Posterior cingulate gyrus (tissue), 11 donors: ENCODE measurements at regions not wholly inside any gene's neighbourhood (a gene's known extent, or its start where the extent isn't known, plus 50 kb on each side); places are given as distances from the start of the nearest gene placed in this dataset.
"Not testable (repeated sequence)": the region's sequence is repeated elsewhere in the genome, so short reads cannot be mapped to it uniquely, and the experiment has no call there.

Source experiments
- DNase-seq, 10 donors: peaks; one replicate each; pipeline versions ENCODE4 v3.0.0 to v3.0.0-alpha.2; 2020 to 2021; ENCODE audit warnings: mixed read lengths in 3 of 10
- intact Hi-C: fragments of 100-400 bp; cut with DNase I; formaldehyde crosslinking; loops from one replicate; pipeline ENCODE4 v1.15.1; 2023

DNA sequence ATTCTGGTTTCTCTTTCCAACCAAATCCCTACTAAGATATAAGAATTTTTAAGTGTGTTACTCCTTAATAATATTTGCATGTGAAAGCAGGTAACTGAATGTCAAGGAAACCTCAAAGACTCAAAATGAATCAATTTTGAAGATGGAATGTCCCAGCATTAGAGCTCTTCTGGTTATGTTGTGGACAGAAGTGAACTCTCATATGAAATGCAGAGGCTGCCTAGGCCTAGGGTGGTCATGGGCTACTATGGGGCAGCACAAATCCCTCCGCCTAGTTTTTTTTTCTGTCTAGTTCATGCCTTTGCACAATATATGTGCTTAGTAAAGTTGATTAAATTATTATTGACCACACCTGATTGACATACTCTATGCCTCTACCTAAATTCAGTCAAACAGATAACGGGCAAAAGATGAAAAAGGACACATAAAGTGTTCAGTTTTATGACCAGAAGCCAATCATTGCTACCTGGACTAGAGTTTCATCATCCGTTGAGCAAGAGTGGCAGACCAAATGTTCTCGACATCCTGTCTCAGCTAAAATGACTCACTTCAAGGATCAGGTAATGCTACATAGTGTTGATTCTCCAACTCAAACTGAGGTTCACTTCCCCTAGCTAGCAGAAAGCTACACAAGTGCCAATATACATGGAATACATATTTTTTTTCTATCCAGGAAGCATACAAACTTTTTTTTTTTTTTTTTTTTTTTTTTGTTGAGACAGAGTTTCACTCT lies 1211.4 kb downstream of the VRK1 start:
- intact Hi-C loops, result no loop called here
- DNase-seq, result no peak

DNA sequence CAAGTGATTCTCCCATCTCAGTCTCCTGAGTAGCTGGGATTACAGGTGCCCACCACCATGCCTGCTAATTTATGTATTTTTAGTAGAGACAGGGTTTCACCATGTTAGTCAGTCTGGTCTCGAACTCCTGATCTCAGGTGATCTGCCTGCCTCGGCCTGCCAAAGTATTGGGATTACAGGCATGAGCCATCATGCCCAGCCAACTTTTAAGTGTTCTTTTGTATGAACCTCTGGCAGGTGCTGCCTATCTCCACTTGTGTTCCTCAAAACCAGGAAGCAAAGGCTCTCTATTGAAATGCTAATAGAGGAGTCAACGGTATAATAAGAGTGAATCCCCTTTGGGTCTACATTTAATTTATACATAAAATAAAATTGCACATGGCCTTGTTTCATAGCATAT lies 1212.0 kb downstream of the VRK1 start:
- intact Hi-C loops, DNase-seq: not testable (repeated sequence)

DNA sequence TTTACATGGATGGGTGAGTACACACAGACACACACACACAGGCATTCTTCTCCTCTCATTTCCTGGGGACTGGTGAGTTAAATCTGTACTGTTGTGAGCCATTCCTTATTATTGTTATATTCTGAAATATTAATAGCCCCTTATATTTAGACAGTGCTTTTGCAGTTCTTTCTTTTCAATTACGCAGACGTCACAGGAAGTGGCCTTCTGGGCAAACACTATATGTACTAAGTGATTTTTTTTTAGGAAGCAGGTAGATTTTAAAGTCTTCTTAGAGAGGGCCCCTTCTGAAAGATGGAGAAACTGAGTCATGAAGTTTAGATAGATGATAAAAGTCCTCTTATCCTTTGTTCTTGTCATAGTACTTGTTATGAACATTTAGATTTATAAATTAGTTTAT lies 1213.6 kb downstream of the VRK1 start:
- intact Hi-C loops, result no loop called here
- DNase-seq, result no peak

DNA sequence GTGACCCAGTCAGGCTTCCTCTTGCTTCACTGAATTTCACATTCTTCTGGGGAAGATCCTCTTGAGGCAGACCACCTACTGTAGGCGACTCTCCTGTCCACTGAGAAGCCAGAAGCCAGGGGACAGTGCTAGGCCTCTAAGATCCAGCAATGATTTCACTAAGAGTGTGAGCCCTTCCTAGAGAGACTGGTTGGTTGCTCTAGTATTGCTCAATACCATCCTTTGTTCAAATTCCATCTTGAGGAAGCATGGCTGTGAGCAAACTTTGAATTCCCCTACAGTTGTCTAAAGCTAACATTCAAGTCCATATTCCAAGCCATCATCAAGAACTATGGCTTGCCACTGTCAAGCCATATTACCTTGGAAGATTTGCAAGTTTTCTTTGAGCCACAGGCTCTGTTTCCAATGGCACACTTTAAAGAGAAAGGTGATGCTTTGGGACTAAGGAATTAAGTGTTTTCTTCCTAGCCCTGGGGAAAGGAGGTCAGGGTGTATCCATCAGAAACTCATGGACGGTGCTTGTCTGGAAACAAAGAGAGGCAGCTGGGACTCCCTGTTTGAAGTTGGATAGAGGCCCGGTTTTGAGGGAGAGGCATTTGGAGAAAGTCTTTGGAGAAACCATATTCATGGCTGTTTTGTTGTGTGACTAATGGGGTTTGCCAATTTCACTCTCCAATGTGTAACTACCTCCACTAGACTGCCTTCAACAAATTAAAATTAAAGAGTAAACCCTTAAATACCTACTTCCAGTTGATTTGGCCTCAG lies 1217.9 kb downstream of the VRK1 start:
- intact Hi-C loops, result no loop called here
- DNase-seq, result no peak

DNA sequence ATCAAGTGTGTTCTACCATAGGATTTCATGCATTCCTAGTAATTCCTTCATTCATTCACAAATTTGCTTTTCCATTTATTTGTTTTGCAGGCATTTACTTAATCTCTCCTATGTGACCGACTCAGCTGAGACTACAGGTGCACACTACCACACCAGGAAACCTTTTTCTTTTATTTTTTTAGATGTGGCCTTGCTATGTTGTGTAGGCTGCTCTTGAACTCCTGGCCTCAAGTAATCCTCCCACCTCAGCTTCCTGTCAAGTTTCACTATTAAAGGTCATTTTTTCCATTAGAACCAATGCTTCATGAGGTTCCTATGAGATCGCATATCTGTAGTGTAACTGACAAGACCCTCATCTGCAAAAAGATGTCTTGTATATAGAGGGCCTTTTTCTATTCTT lies 1218.7 kb downstream of the VRK1 start:
- intact Hi-C loops, result no loop called here

DNA sequence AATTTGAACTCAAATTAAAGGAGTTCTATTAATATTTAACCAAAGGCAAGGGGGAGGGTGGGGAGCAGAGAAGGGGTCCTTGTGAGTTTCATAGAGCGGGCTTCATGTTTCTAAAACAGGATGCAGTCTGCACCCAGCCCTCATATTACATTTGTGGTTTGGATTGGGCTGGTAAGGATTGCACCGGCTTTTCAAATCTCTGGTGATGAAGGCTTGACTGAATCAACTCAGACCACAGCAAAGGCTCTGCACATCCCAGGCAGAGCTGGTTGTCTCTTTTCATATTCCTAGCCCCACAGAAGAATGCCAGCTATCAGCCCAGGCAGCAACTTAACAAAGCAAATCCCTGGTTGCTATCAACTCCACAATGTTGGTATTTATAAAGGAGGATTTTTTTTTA lies 1221.4 kb downstream of the VRK1 start:
- DNase-seq, result no peak
- intact Hi-C loops, result no loop called here

More for the DNA sequence above, 1218.7 kb downstream of the VRK1 start:
- DNase-seq, result no peak

DNA sequence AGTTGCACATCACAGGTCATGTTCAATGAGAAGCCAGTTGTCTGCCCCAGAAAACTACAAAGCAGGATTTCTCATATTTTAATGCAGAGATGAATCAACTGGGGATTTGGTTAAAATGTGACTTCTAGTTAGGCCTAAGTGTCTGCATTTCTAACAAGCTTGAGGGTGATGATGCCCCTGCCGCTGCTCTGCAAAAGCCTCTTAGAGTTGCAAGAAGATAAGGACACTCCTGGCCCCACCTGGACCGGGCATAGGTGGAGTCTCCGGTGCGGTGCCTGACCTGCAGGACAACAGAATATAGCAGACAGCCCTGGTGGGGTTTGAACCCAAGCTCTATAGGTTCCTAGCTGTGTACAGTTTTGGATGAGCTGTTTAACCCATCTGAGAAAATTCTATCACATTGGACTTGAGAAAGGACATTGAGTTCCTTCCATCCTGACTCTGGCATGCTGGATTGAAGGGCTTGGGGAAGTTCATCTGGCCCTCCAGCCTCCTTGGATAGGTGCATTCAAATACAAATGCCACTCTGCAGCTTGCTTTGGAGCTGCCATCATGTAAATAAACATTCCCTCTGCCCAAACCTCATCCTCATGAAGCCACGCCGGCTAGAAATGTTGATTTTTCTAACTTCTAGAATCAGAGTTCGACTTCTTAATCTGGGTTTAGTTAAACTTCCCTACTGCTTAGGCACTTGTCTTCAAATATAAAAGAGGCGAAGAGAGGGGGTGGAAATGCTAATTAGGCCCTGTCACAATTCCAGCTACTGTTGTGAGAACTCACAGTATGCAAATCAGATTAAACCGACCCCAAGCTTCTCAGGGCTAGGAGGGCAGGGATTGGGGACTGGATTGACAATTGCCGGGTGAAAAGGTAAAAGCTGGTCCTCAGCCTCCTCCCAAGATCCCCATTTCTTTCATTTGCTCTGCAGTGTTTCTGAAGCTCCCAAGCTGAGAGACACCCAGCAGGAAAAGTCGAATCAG lies 1225.6 kb downstream of the VRK1 start:
- DNase-seq, result peak in 1 of 10 donors; percentile 77
- intact Hi-C loops, result no loop called here

DNA sequence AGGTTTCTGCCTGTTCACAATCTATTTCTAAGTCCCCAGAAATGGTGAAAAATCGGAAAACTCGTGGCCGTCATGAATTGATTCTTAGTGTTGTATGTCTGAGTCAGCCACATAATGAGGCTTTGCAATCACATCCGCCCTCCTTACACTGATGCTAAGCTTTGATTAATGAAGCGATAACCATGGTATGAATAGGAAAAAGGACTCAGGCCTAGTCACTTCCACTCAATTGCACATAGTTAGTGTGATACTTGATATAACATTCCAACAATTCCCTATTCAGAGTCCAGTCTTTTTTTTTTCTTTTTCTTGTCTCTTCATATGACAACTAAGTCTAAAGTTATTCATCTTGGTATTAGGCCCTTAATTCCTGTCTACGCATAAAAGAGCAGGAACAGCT lies 1231.0 kb downstream of the VRK1 start:
- DNase-seq, result no peak
- intact Hi-C loops, result no loop called here

DNA sequence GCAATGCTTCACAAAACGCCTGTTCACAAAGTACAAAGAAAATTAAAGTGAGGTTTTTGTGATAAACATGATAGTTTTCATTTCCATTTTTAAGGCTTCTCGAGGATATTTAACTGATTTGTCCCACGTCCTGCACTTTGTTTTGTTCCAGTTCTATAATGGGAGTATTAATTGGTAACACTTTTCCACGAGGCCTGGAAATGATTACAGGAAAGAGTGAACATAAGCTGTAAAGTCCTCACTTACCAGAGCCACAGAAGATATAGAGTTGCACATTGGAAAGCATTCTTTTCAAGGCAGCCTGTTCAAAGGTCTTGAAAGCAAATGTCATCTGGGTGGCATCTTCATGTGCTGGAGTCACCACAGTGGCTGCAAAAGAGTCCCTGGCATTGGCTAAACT lies 1236.6 kb downstream of the BCL11B start:
- intact Hi-C loops, result no loop called here
- DNase-seq, result no peak

DNA sequence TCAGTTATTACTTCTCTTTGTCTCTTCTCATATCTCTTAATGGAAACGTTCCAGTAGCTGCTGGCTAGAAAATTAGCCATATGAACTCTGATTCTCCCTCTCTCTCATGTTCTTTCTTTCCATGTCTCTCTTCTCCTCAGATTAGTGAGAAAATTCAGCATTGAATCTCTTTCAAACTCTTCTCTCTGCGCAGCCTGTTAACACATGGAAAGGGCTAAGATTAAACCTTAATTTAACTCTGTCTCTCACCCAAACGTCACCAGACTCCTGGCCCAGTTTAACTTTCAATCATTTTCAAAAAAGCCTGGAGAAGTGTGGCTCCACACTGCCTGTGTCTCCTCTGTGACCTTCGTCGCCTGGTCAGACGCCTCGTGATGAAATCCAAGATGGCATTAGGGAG lies 1234.2 kb downstream of the BCL11B start:
- DNase-seq, result no peak
- intact Hi-C loops, result no loop called here

DNA sequence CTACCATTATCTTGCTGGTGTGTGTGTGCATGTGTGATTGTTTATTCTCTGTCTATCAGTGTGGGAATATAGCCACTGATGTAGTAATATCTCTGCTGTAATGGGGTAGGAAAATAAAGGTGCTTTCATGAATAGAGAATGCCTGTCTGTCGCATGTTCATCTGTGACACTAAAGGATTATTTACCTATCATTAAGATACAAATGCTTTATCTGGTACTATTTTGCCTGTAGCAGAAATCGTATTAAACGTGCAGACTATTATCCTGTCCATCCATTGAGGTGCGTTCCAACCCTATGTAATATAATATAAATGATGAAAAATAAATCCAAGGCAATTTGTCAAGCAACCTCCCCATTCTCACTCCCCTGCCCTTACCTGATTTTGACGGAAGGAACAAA lies 1215.1 kb downstream of the BCL11B start:
- no peak for DNase-seq
- intact Hi-C loops, result no loop called here

DNA sequence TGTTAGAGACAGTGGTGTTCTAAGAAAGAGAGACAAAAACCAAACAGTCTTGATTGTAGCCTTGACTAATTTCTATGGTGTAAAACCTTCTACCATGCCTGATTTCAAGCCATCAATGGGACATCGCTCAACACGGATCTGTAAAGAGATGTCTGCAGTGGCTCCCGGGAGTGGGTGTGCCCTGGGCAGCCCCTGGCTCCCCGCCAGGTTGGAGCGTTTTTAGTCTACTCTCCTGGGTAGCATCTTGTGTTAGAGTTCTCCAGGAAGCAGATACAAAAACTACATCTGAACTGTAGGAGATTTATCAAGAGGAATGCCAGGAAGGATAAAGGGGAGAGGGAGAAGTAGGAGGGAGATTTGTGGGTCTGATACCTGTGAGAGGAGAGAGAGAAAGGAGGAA lies 1212.9 kb downstream of the BCL11B start:
- DNase-seq, result peak in 1 of 10 donors; percentile 75
- intact Hi-C loops, result no loop called here

DNA sequence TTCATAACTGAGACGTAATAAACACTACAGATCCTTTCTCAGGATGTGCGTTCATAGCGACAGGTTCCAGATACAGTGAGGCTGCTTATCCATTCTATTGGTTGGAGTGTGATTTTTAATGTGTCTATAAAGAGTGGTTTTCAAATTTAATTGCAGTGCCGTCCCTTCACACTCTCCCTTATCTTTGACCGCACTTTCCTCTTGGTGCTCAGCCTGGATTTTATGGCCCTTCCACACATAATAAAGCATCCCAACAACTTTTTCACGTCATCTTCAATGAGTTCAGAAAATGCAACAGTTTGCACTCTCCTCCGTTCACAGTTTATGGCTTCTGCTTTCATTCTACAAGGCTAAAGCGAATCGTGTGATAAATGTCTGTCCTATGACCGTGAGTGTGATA lies 1209.9 kb downstream of the BCL11B start:
- no peak for DNase-seq
- intact Hi-C loops, result no loop called here

DNA sequence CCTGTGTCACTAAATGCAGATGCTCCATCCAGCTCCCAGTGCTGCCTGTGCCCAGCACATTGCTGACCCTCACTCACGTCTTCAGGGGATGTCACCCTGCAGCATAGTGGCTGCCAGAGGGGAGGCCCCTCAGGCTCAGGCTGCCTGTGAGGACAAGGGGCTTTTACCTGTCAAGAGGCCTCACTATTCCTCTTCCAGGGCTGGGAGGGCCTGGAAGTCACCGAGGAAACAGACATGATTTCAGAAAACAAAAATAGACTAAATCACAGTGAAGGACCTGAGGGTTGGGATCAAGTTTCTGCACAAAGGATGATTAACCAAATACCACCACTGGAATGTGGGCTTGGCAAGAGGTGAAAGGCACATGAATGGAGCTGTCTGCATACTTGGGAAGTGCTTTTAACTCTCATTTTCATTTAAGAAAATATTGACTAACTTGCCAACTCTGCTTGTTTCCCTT lies 1202.3 kb downstream of the BCL11B start:
- no peak for DNase-seq
- intact Hi-C loops, result no loop called here

DNA sequence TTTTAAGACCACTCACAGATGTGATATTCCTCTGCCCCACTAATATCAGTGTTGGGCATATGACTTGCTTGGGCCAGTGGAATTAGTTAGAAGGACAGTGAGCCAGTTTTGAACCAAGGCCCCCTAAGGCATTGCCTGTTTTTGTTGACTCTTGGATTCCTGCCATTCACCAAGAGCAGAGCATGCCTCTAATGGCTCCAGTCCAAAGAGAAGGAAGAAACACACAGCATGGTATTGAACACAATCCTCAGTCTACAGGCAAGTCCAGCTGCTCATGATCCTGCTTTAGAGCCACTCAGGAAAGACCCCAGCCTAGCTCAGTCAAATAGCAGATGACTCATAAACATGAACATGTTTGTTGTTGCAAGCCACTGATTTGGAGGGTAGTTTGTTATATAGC lies 1201.5 kb downstream of the BCL11B start:
- no peak for DNase-seq
- intact Hi-C loops, result no loop called here

DNA sequence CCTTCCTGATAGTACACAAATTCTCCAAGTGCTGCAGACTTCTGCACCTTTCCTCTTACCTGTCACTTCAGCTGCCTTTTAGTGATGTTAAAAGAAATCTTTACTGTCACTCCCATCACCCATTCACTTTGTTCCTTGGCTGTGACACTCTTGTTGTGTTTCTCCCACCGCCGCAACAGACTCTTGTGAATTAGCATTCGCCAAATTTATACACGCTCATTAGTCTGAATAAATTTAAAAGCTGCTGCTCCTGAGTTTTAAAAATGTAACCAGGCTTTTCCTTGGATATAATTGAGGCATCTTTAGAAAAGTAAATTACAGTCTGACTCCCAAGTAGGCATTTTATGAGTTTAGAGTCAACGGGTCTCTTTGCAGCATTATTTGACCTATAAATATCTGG lies 1197.9 kb downstream of the BCL11B start:
- intact Hi-C loops, result no loop called here

DNA sequence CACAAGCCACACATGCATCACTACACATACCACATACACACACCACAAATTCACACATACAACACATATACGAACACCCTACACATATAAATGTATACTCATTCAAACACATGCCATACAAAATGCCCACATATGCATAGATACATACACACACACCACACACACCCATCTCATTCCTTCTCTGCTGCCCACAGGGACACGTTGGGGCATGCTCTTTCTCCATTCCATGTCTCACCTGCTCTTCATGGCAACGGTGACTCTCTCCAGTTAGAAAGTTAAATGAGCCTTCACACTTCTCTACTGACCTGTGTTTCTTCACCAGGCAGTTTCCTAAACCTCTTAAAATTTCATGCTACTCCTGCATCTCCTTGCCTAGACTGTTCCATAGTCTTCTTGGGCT lies 1194.8 kb downstream of the BCL11B start:
- intact Hi-C loops, result no loop called here
- no peak for DNase-seq

More for the DNA sequence above, 1197.9 kb downstream of the BCL11B start:
- no peak for DNase-seq

DNA sequence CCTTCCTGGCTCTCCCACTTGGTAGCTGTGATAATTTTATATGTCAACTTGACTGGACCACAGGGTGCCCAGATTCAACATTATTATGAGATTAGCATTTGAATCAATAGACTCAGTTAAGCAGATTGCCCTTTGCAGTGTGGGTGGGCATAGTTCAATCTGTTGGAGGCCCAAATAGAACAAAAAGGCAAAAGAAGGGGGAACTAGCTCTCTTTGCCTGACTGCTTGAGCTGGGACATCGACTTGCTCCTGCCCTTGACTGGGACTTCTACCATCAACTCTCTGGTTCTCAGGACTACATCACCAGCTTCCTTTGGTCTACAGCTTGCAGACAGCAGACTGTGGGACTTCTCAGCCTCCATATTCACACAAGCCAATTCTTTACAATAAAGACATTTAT lies 1189.2 kb downstream of the BCL11B start:
- no peak for DNase-seq
- intact Hi-C loops, result no loop called here

DNA sequence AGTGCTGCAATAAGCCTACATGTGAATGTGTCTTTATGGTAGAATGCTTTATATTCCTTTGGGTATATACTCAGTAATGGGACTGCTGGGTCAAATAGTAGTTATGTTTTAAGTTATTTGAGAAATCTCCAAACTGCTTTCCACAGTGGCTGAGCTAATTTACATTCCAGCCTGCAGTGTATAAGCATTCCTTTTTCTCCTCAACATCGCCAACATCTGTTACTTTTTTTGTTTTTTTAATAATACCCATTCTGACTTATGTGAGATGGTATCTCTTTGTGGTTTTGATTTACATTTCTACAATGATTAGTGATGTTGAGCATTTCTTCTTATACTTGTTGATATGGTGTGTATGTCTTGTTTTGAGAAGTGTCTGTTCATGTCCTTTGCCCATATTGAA lies 1186.2 kb downstream of the BCL11B start:
- no peak for DNase-seq
- intact Hi-C loops, result no loop called here

DNA sequence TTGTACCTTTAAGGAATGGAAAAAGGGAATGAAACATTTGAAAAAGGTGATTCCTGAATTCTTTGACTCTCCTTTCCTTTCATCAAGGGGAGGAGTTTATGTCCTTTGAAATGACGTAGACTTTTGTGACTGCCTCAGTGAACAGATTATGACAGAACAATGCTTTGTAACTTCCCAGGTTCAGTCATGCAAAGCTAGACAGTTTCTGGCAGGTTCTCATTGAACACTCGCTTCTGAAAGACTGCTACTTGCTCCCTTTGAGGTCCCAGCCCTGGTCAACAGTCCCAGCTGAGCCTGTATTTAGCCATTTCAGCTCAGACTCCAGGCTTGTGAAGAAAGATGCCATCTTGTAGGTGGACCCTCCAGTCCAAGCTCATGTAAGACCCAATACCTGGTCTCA lies 1178.9 kb downstream of the BCL11B start:
- DNase-seq, result no peak
- intact Hi-C loops, result no loop called here

DNA sequence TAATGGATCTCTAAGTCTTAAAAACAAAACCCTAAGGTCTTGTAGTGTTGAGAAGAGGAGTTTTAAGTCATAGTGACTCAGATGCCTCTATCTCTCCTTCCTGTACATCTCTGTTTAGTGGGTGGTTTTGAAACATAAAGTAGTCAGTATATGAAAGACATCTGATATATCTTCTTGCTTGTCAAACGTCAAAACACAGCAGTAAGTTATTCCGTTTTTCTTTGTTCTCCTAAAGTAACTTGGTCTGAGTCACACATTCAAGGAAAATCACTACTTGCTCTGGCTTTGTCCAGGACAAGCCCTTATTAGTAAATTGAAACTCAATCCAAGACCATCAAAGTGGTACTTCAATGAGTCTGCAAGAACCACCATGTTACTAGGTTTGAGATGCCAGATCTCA lies 1172.5 kb downstream of the BCL11B start:
- intact Hi-C loops, result no loop called here
- DNase-seq, result no peak
